OCI-LY1 (cell line): ENCODE measurements at regions not wholly inside any gene's neighbourhood (a gene's known extent, or its start where the extent isn't known, plus 50 kb on each side); places are given as distances from the start of the nearest gene placed in this dataset.

Experiments used
- CTCF ChIP-seq: fragments of 200-600 bp; sonication (generic), shearing (Covaris generic); IDR thresholded peaks from 2 replicates; pipeline ENCODE4 v1.5.1; 2017; ENCODE audit warnings: mild to moderate bottlenecking, antibody characterized with exemption, low read length, moderate library complexity, mixed read lengths
- EZH2 ChIP-seq: fragments of 200-600 bp; sonication (generic), shearing (Covaris generic); IDR thresholded peaks from 2 replicates; pipeline ENCODE4 v1.8.0; 2017; ENCODE audit warnings: borderline replicate concordance, mixed run types, mild to moderate bottlenecking, antibody characterized with exemption, low read length, moderate library complexity, mixed read lengths

DNA sequence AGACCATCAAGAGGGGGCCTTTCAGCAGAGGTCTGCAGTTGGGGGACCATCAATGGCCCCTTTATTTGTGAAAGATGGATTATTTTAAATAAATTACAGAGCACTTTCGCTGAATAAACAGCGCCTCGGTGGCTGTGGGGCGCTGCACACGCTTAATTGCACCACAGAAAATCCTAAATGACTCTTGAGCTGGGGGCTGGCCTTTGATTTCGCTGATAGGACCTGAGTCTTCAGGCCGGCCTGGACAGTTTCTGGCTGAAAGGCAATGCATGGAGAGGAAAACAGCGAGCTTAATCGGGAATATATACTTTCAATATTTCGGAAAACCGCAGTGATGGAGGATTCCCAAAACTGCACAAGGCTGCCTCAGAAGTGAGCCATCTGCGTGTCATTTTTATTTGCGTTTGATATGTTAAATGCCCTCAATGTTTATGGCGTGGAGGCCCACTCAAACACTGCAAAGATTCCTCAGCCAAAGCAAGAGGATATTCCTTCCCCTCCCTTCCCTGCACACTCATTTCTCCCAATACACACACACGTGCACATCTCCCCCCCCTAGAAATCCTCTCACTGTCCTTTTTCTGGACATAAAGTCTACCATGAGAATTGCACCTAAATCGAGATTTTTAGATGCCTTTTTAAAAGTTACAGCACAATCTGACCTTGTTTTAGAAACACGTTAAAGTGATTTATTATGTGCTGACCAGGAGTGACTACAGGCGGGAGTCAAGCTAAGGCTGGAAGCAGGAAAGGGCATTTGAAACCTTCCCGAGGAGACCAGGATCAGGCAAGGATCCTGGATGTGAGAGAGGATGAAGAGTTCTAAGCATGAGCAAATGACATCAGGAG lies 340.7 kb downstream of the RAB28 start:
- no peak for TF ChIP-seq CTCF
- TF ChIP-seq EZH2: no peak
